SK-N-MC (cell line): ENCODE measurements at regions not wholly inside any gene's neighbourhood (a gene's known extent, or its start where the extent isn't known, plus 50 kb on each side); places are given as distances from the start of the nearest gene placed in this dataset.

Experiments
- EZH2 ChIP-seq: fragments of 200-600 bp; sonication (generic); IDR thresholded peaks from one replicate; pipeline ENCODE4 v1.6.1; 2017; ENCODE audit warnings: antibody characterized with exemption
- FOXP2 ChIP-seq: optimal IDR thresholded peaks from 2 replicates; pipeline ENCODE3; 2011; ENCODE audit warnings: mild to moderate bottlenecking, moderate library complexity; ENCODE audit not compliant: insufficient read depth; ENCODE audit errors: extremely low read length, control extremely low read depth
- POLR2AphosphoS5 ChIP-seq: IDR thresholded peaks from 2 replicates; pipeline ENCODE4 v1.6.1; 2012; ENCODE audit warnings: mild to moderate bottlenecking, low read depth, low read length, borderline replicate concordance

DNA sequence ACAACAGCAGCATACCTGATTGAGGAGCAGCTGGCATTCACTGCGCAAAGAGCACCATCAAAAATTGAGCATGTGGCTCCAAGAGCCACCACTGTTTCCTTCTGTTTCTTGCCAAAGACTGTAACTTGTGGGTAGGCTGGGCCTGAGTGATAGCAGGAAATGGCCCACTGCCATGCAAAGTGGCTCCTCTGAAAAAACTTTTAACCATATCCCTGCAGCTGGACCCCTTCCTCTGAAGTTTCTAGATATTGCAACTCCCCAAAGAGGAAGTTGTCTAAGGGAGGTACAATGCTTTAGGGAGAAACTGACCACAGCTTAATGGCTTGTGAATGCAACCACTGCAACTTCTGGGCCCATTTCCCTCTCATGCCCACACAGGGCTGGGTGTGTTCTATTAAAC, 355.4 kb upstream of the PDE4D start:
- TF ChIP-seq EZH2, result no peak
- TF ChIP-seq POLR2AphosphoS5, result no peak
- TF ChIP-seq FOXP2, result no peak
